OCI-LY1 (cell line): ENCODE measurements at regions not wholly inside any gene's neighbourhood (a gene's known extent, or its start where the extent isn't known, plus 50 kb on each side); places are given as distances from the start of the nearest gene placed in this dataset.

ENCODE experiments used
- H2AFZ ChIP-seq: fragments of 200-600 bp; sonication (generic), shearing (Covaris generic); 2 replicates; pipeline ENCODE4 v1.6.0; 2014; ENCODE audit warnings: antibody characterized with exemption, mild to moderate bottlenecking, low read length
- H3F3A ChIP-seq: fragments of 200-600 bp; sonication (generic), shearing (Covaris generic); 2 replicates; pipeline ENCODE4 v1.6.0; 2014; ENCODE audit warnings: mild to moderate bottlenecking, antibody characterized with exemption, low read length, moderate library complexity; ENCODE audit not compliant: insufficient read depth
- H3K27ac ChIP-seq: fragments of 200-600 bp; sonication (generic); 2 replicates; pipeline ENCODE4 v1.5.1; 2014; ENCODE audit warnings: low read length, mixed run types, mild to moderate bottlenecking, low read depth; ENCODE audit not compliant: poor library complexity, severe bottlenecking
- H3K27me3 ChIP-seq: fragments of 200-600 bp; sonication (generic); 2 replicates; pipeline ENCODE4 v1.6.0; 2014; ENCODE audit warnings: antibody characterized with exemption, mild to moderate bottlenecking, low read length, moderate library complexity; ENCODE audit not compliant: insufficient read depth
- H3K36me3 ChIP-seq: fragments of 200-600 bp; sonication (generic); 2 replicates; pipeline ENCODE4 v1.6.1; 2014; ENCODE audit warnings: mild to moderate bottlenecking, antibody characterized with exemption, low read length, moderate library complexity, mixed read lengths; ENCODE audit not compliant: insufficient read depth
- H3K4me1 ChIP-seq: fragments of 200-600 bp; sonication (generic); 2 replicates; pipeline ENCODE4 v1.5.1; 2014; ENCODE audit warnings: mild to moderate bottlenecking, low read length, moderate library complexity; ENCODE audit not compliant: insufficient read depth, severe bottlenecking
- H3K4me2 ChIP-seq: fragments of 200-600 bp; sonication (generic), shearing (Covaris generic); 2 replicates; pipeline ENCODE4 v1.6.1; 2014; ENCODE audit warnings: low read length
- H3K4me3 ChIP-seq: fragments of 200-600 bp; sonication (generic); 2 replicates; pipeline ENCODE4 v1.5.1; 2014; ENCODE audit warnings: low read length, low read depth, mild to moderate bottlenecking, mixed read lengths; ENCODE audit not compliant: poor library complexity, severe bottlenecking
- H3K79me2 ChIP-seq: fragments of 200-600 bp; shearing (Covaris generic); 2 replicates; pipeline ENCODE4 v1.6.1; 2016; ENCODE audit warnings: mixed run types, low read length, mixed read lengths; ENCODE audit not compliant: insufficient read depth
- H3K9ac ChIP-seq: fragments of 200-600 bp; sonication (generic), shearing (Covaris generic); 2 replicates; pipeline ENCODE4 v1.6.1; 2014; ENCODE audit warnings: mild to moderate bottlenecking, low read length, mixed read lengths
- H3K9me2 ChIP-seq: fragments of 200-600 bp; sonication (generic), shearing (Covaris generic); 2 replicates; pipeline ENCODE4 v1.6.1; 2014; ENCODE audit warnings: low read depth, mild to moderate bottlenecking, low read length, mixed read lengths
- H3K9me3 ChIP-seq: fragments of 200-600 bp; shearing (Covaris generic); 2 replicates; pipeline ENCODE4 v1.6.1; 2014; ENCODE audit warnings: low read length, mixed read lengths
- H4K20me1 ChIP-seq: fragments of 200-600 bp; sonication (generic), shearing (Covaris generic); 2 replicates; pipeline ENCODE4 v1.6.0; 2016; ENCODE audit warnings: mild to moderate bottlenecking, low read length; ENCODE audit not compliant: insufficient read depth
- CTCF ChIP-seq: fragments of 200-600 bp; sonication (generic), shearing (Covaris generic); IDR thresholded peaks from 2 replicates; pipeline ENCODE4 v1.5.1; 2017; ENCODE audit warnings: mild to moderate bottlenecking, antibody characterized with exemption, low read length, moderate library complexity, mixed read lengths
- EZH2 ChIP-seq: fragments of 200-600 bp; sonication (generic), shearing (Covaris generic); IDR thresholded peaks from 2 replicates; pipeline ENCODE4 v1.8.0; 2017; ENCODE audit warnings: borderline replicate concordance, mixed run types, mild to moderate bottlenecking, antibody characterized with exemption, low read length, moderate library complexity, mixed read lengths

- Histone ChIP-seq H3K9me3 (no peaks in the 10 kb centered on the region), H3K27ac (no peak overlapping the region), H3F3A (no peaks in the 10 kb centered on the region), H3K4me1 (no peaks in the 10 kb centered on the region), H3K9ac (no peak overlapping the region), H2AFZ (no peak overlapping the region), H4K20me1 (no peaks in the 10 kb centered on the region), H3K79me2 (no peaks in the 10 kb centered on the region), H3K36me3 (no peaks in the 10 kb centered on the region), H3K4me3 (no peak overlapping the region), H3K4me2 (no peak overlapping the region), H3K9me2 (no peaks in the 10 kb centered on the region), H3K27me3 (no peaks in the 10 kb centered on the region)
- TF ChIP-seq EZH2 (no peak), CTCF (no peak)
Measured at GRCh38 chr3:109918740-109919139, 581.4 kb upstream of the DPPA4 start.

GRCh38 chr3:109920749-109921148 lies 583.4 kb upstream of the DPPA4 start:
- Histone ChIP-seq H3K27me3 (no peaks in the 10 kb centered on the region), H3K4me1 (no peaks in the 10 kb centered on the region), H4K20me1 (no peaks in the 10 kb centered on the region), H3K9ac (no peak overlapping the region), H3K9me3 (no peaks in the 10 kb centered on the region), H3F3A (no peaks in the 10 kb centered on the region), H3K79me2 (no peaks in the 10 kb centered on the region), H3K36me3 (no peaks in the 10 kb centered on the region), H3K9me2 (no peaks in the 10 kb centered on the region), H2AFZ (no peak overlapping the region), H3K27ac (no peak overlapping the region), H3K4me3 (no peak overlapping the region), H3K4me2 (no peak overlapping the region)
- no peak for TF ChIP-seq CTCF
- TF ChIP-seq EZH2 = no peak

GRCh38 chr3:109921509-109921908 lies 584.2 kb upstream of the DPPA4 start:
- Histone ChIP-seq H3K9ac (no peak overlapping the region), H3K4me1 (no peaks in the 10 kb centered on the region), H3K9me3 (no peaks in the 10 kb centered on the region), H3K27me3 (no peaks in the 10 kb centered on the region), H3K4me3 (no peak overlapping the region), H3K9me2 (no peaks in the 10 kb centered on the region), H2AFZ (no peak overlapping the region), H3K4me2 (no peak overlapping the region), H3F3A (no peaks in the 10 kb centered on the region), H3K27ac (no peak overlapping the region), H3K79me2 (no peaks in the 10 kb centered on the region), H4K20me1 (no peaks in the 10 kb centered on the region), H3K36me3 (no peaks in the 10 kb centered on the region)
- no peak for TF ChIP-seq EZH2
- no peak for TF ChIP-seq CTCF
